ENCODE measurements at regions not wholly inside any gene's neighbourhood (a gene's known extent, or its start where the extent isn't known, plus 50 kb on each side); places are given as distances from the start of the nearest gene placed in this dataset.

- no peaks in the 10 kb centered on the region for H3K9me3 ChIP-seq (ENCODE audit: control insufficient read depth, low read length)
- no peaks in the 10 kb centered on the region for H3K36me3 ChIP-seq (ENCODE audit: control insufficient read depth, insufficient read depth, low read length)
- no peaks in the 10 kb centered on the region for H3K27me3 ChIP-seq (replicated peaks; ENCODE audit: control insufficient read depth, insufficient read depth, low read length, poor library complexity, severe bottlenecking)
- DNase-seq: no peak
- no peak overlapping the region for H3K4me3 ChIP-seq (ENCODE audit: insufficient read depth, low read depth, low read length, poor library complexity, severe bottlenecking)
- H3K4me1 ChIP-seq (ENCODE audit: control insufficient read depth, insufficient read depth, low read length, poor library complexity, severe bottlenecking): no peaks in the 10 kb centered on the region
- no peak overlapping the region for H3K27ac ChIP-seq (ENCODE audit: insufficient read depth, low read length, poor library complexity, severe bottlenecking)
Measured at GRCh38 chr2:53259395-53260009, 508.1 kb upstream of the CHAC2 start.

- Histone ChIP-seq H3K9me3 (ENCODE audit: control insufficient read depth, low read length) (no peaks in the 10 kb centered on the region), H3K27me3 (replicated peaks; ENCODE audit: control insufficient read depth, insufficient read depth, low read length, poor library complexity, severe bottlenecking) (no peaks in the 10 kb centered on the region), H3K4me1 (ENCODE audit: control insufficient read depth, insufficient read depth, low read length, poor library complexity, severe bottlenecking) (no peaks in the 10 kb centered on the region), H3K4me3 (ENCODE audit: insufficient read depth, low read depth, low read length, poor library complexity, severe bottlenecking) (no peak overlapping the region), H3K27ac (ENCODE audit: insufficient read depth, low read length, poor library complexity, severe bottlenecking) (no peak overlapping the region), H3K36me3 (ENCODE audit: control insufficient read depth, insufficient read depth, low read length) (no peaks in the 10 kb centered on the region)
- no peak for DNase-seq
Measured at GRCh38 chr2:53257287-53257686, 510.3 kb upstream of the CHAC2 start.

GRCh38 chr2:53253244-53253643 lies 514.4 kb upstream of the CHAC2 start:
- Histone ChIP-seq H3K4me1 (ENCODE audit: control insufficient read depth, insufficient read depth, low read length, poor library complexity, severe bottlenecking) (no peaks in the 10 kb centered on the region), H3K27me3 (replicated peaks; ENCODE audit: control insufficient read depth, insufficient read depth, low read length, poor library complexity, severe bottlenecking) (no peaks in the 10 kb centered on the region), H3K36me3 (ENCODE audit: control insufficient read depth, insufficient read depth, low read length) (no peaks in the 10 kb centered on the region), H3K4me3 (ENCODE audit: insufficient read depth, low read depth, low read length, poor library complexity, severe bottlenecking) (no peak overlapping the region), H3K27ac (ENCODE audit: insufficient read depth, low read length, poor library complexity, severe bottlenecking) (no peak overlapping the region), H3K9me3 (ENCODE audit: control insufficient read depth, low read length) (no peaks in the 10 kb centered on the region)
- no peak for DNase-seq

GRCh38 chr2:53252115-53252514 lies 515.5 kb upstream of the CHAC2 start:
- Histone ChIP-seq H3K4me1 (ENCODE audit: control insufficient read depth, insufficient read depth, low read length, poor library complexity, severe bottlenecking) (no peaks in the 10 kb centered on the region), H3K27ac (ENCODE audit: insufficient read depth, low read length, poor library complexity, severe bottlenecking) (no peak overlapping the region), H3K9me3 (ENCODE audit: control insufficient read depth, low read length) (no peaks in the 10 kb centered on the region), H3K36me3 (ENCODE audit: control insufficient read depth, insufficient read depth, low read length) (no peaks in the 10 kb centered on the region), H3K27me3 (replicated peaks; ENCODE audit: control insufficient read depth, insufficient read depth, low read length, poor library complexity, severe bottlenecking) (no peaks in the 10 kb centered on the region), H3K4me3 (ENCODE audit: insufficient read depth, low read depth, low read length, poor library complexity, severe bottlenecking) (no peak overlapping the region)
- DNase-seq: no peak

GRCh38 chr2:53247956-53248735 lies 519.5 kb upstream of the CHAC2 start:
- no peak for DNase-seq
- Histone ChIP-seq H3K27me3 (replicated peaks; ENCODE audit: control insufficient read depth, insufficient read depth, low read length, poor library complexity, severe bottlenecking) (no peaks in the 10 kb centered on the region), H3K4me3 (ENCODE audit: insufficient read depth, low read depth, low read length, poor library complexity, severe bottlenecking) (no peak overlapping the region), H3K9me3 (ENCODE audit: control insufficient read depth, low read length) (no peaks in the 10 kb centered on the region), H3K36me3 (ENCODE audit: control insufficient read depth, insufficient read depth, low read length) (no peaks in the 10 kb centered on the region), H3K4me1 (ENCODE audit: control insufficient read depth, insufficient read depth, low read length, poor library complexity, severe bottlenecking) (no peaks in the 10 kb centered on the region), H3K27ac (ENCODE audit: insufficient read depth, low read length, poor library complexity, severe bottlenecking) (no peak overlapping the region)

GRCh38 chr2:53243430-53243829 lies 524.2 kb upstream of the CHAC2 start:
- H3K4me3 ChIP-seq (ENCODE audit: insufficient read depth, low read depth, low read length, poor library complexity, severe bottlenecking): no peak overlapping the region
- DNase-seq: no peak
- no peaks in the 10 kb centered on the region for H3K9me3 ChIP-seq (ENCODE audit: control insufficient read depth, low read length)
- H3K4me1 ChIP-seq (ENCODE audit: control insufficient read depth, insufficient read depth, low read length, poor library complexity, severe bottlenecking): no peaks in the 10 kb centered on the region
- no peaks in the 10 kb centered on the region for H3K27me3 ChIP-seq (replicated peaks; ENCODE audit: control insufficient read depth, insufficient read depth, low read length, poor library complexity, severe bottlenecking)
- no peak overlapping the region for H3K27ac ChIP-seq (ENCODE audit: insufficient read depth, low read length, poor library complexity, severe bottlenecking)
- H3K36me3 ChIP-seq (ENCODE audit: control insufficient read depth, insufficient read depth, low read length): no peaks in the 10 kb centered on the region

GRCh38 chr2:53242090-53242489 lies 525.5 kb upstream of the CHAC2 start:
- no peak overlapping the region for H3K4me3 ChIP-seq (ENCODE audit: insufficient read depth, low read depth, low read length, poor library complexity, severe bottlenecking)
- H3K36me3 ChIP-seq (ENCODE audit: control insufficient read depth, insufficient read depth, low read length): no peaks in the 10 kb centered on the region
- H3K27me3 ChIP-seq (replicated peaks; ENCODE audit: control insufficient read depth, insufficient read depth, low read length, poor library complexity, severe bottlenecking): no peaks in the 10 kb centered on the region
- H3K9me3 ChIP-seq (ENCODE audit: control insufficient read depth, low read length): no peaks in the 10 kb centered on the region
- no peak overlapping the region for H3K27ac ChIP-seq (ENCODE audit: insufficient read depth, low read length, poor library complexity, severe bottlenecking)
- no peak for DNase-seq
- H3K4me1 ChIP-seq (ENCODE audit: control insufficient read depth, insufficient read depth, low read length, poor library complexity, severe bottlenecking): no peaks in the 10 kb centered on the region

GRCh38 chr2:53235836-53236582 lies 531.6 kb upstream of the CHAC2 start:
- Histone ChIP-seq H3K4me3 (ENCODE audit: insufficient read depth, low read depth, low read length, poor library complexity, severe bottlenecking) (no peak overlapping the region), H3K27ac (ENCODE audit: insufficient read depth, low read length, poor library complexity, severe bottlenecking) (no peak overlapping the region), H3K36me3 (ENCODE audit: control insufficient read depth, insufficient read depth, low read length) (no peaks in the 10 kb centered on the region), H3K9me3 (ENCODE audit: control insufficient read depth, low read length) (no peaks in the 10 kb centered on the region), H3K27me3 (replicated peaks; ENCODE audit: control insufficient read depth, insufficient read depth, low read length, poor library complexity, severe bottlenecking) (no peaks in the 10 kb centered on the region), H3K4me1 (ENCODE audit: control insufficient read depth, insufficient read depth, low read length, poor library complexity, severe bottlenecking) (peaks cover 5% of the 10 kb centered on the region)
- no peak for DNase-seq

- Histone ChIP-seq H3K27ac (ENCODE audit: insufficient read depth, low read length, poor library complexity, severe bottlenecking) (no peak overlapping the region), H3K9me3 (ENCODE audit: control insufficient read depth, low read length) (no peaks in the 10 kb centered on the region)
- DNase-seq: no peak
Measured at GRCh38 chr2:53234548-53234903, 533.1 kb upstream of the CHAC2 start.

More at GRCh38 chr2:53234548-53234903, 533.1 kb upstream of the CHAC2 start:
- no peaks in the 10 kb centered on the region for H3K27me3 ChIP-seq (replicated peaks; ENCODE audit: control insufficient read depth, insufficient read depth, low read length, poor library complexity, severe bottlenecking)
- H3K4me1 ChIP-seq (ENCODE audit: control insufficient read depth, insufficient read depth, low read length, poor library complexity, severe bottlenecking): peaks cover 5% of the 10 kb centered on the region
- H3K36me3 ChIP-seq (ENCODE audit: control insufficient read depth, insufficient read depth, low read length): no peaks in the 10 kb centered on the region
- no peak overlapping the region for H3K4me3 ChIP-seq (ENCODE audit: insufficient read depth, low read depth, low read length, poor library complexity, severe bottlenecking)

Measured in effector memory CD4-positive, alpha-beta T cell (primary cell).